K562 (cell line): ENCODE measurements at regions not wholly inside any gene's neighbourhood (a gene's known extent, or its start where the extent isn't known, plus 50 kb on each side); places are given as distances from the start of the nearest gene placed in this dataset.

Experiments used
- KLF10 ChIP-seq: fragments of 250-450 bp; sonication (Bioruptor Pico); IDR thresholded peaks from 2 replicates; pipeline ENCODE4 v1.6.1; 2021; ENCODE audit warnings: matching md5 sums
- TARDBP ChIP-seq: fragments of 450-650 bp; IDR thresholded peaks from 2 replicates; pipeline ENCODE4 v1.6.1; 2016
- ZBTB7A ChIP-seq: IDR thresholded peaks from 2 replicates; pipeline ENCODE4 v1.6.1; 2011; ENCODE audit warnings: low read depth, mild to moderate bottlenecking, low read length, moderate library complexity, borderline replicate concordance; ENCODE audit not compliant: control insufficient read depth
- ZNF668 ChIP-seq: fragments of 250-450 bp; sonication (Bioruptor Pico); IDR thresholded peaks from 2 replicates; pipeline ENCODE4 v1.8.0; 2022; ENCODE audit warnings: mild to moderate bottlenecking, inconsistent platforms

GRCh38 chr12:68452078-68452715 is 120.0 kb upstream of the MDM1 start:
- no peak for TF ChIP-seq TARDBP
- TF ChIP-seq ZBTB7A = no peak
- TF ChIP-seq ZNF668 (CRISPR knock-in tag) = no peak
- no peak for TF ChIP-seq KLF10 (CRISPR knock-in tag)
